HG03025 (cell line): ENCODE measurements at regions not wholly inside any gene's neighbourhood (a gene's known extent, or its start where the extent isn't known, plus 50 kb on each side); places are given as distances from the start of the nearest gene placed in this dataset.
"Not testable (repeated sequence)": the region's sequence is repeated elsewhere in the genome, so short reads cannot be mapped to it uniquely, and the experiment has no call there.

Experiments
- ATAC-seq: cut with Tn5 transposase; IDR thresholded peaks from one replicate; pipeline ENCODE4 v1.9.1; 2021; ENCODE audit warnings: mild to moderate bottlenecking, moderate library complexity; ENCODE audit not compliant: unreplicated experiment, low FRiP score

DNA sequence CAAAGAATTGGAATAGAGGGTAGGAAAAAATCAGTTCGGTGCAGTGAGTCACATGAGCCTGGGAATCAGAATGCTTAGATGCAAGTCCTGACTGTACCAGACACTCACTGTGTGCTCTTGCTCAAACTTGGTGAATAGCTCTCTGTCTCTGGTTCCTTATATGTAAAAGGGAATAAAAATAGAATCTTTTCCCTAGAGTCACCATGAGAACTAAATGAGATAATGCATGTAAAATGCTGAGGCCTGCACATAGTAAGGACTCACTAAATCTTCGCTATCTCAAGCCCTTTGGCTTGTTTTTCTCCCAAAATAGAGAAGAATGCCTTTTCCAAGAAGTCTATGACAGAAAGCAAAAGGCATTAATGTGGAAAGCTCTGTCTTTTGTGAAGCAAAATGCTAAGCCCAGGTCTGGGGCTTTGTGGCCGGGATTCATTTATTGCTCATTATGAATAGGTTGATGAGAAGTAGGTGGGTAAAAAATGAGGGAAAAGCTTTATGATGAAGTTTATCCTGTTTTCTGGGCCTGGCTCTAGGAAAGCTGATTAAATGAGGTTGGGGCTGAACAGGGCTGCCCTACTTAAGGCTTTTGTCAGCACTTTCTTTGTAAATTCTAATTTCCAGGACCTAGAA, 483.3 kb downstream of the DMAC1 start:
- ATAC-seq: no peak

DNA sequence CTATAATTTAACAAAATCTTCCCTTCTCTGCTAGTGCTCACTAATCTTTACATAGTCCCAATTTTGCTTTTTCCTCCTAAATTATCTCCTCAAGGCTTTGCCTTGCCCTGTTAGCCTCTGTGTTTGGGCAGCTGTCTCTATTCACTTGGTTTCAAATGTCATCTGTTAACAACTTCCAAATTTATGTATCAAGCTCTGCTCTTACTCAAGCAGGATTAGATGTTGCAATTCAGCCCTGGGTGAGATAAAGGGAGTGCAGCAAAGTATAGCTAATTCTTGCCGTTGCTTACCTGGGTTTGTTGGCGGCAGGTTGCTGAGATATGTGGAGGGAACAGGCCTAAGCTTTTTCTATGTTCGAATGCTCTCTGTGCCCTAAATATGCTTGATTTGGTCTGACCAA, 483.8 kb downstream of the DMAC1 start:
- no peak for ATAC-seq

DNA sequence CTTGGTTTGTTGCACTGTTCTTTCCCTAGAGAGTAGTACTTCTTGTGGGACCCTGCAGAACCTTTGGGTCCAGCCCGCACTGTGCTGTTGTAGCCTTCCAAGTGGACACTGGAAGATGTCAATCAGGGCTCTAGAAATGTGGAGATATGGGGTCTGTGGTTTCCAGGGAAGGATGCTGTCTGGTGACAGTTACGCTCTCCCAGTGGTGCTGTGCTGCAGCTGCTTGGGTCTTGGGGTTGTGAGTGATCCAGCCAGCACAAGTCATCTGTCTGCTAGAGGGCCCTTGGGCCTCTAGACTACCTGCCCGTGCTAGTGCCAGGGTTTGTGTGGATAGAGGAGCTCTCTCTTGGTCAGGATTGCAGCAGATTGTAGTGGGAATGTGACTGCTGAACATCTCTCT, 484.5 kb downstream of the DMAC1 start:
- ATAC-seq: no peak

DNA sequence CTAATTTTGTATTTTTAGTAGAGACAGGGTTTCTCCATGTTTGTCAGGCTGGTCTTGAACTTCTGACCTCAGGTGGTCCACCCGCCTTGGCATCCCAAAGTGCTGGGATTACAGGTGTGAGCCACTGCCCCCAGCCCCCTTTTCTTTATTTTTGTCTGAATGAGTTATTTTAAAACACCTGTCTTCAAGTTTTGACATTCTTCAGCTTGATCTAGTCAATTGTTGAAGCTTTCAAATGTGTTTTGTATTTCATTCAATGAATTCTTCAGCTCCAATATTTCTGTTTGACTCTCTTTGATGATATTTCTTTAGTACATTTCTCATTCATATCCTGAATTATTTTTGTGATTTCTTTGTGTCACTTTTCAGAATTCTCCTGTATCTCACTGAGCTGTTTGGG, 486.2 kb downstream of the DMAC1 start:
- ATAC-seq: no peak

DNA sequence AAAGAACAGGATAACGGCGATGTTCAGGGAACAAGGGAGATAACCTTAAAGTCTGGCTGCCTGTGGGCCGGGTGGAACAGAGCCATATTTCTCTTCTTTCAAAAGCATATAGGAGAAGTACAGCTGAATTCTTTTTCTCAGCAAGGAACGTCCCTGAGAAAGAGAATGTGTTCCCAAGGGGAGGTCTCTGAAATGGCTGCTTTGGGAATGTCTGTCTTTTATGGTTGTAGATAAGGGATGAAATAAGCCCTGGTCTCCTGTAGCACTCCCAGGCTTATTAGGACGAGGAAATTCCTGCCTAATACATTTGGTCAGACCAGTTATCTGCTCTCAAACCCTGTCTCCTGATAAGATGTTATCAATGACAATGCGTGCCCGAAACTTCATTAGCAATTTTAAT, 490.5 kb downstream of the DMAC1 start:
- not testable (repeated sequence) for ATAC-seq

DNA sequence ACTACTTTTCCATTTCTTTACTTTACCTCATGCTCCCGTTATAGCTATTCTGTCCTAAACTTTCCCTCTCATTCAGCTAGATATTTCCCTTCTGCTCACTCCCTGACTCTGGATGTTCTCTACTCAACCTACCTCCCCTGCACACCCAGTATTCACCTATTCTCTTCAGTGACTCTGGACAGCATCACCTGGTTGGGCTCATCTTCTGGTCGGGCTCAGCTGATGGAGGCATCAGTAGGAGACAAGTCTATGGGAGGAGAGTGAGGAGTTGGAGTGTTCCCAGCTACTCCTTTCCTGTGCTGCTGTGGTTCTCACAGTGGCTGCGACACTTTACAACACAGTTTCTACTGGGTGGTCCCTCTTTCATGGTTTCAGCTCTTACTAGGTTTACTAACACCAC, 493.9 kb downstream of the DMAC1 start:
- no peak for ATAC-seq

DNA sequence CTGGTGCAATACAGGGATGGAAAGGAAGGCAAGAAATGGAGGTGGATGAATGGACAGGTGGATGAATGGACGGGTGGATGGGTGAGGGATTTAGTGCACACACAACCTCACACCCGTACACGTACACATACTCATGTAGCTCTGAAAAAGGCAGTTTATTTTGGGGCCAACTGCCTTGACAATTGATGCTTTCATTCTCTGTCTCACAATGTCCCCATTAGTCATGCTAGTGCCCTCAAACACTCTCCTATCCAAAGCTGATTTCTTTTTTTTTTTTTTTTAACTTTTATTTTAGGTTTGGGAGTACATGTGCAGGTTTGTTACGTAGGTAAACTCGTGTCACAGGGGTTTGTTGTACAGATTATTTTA, 495.0 kb downstream of the DMAC1 start:
- no peak for ATAC-seq

DNA sequence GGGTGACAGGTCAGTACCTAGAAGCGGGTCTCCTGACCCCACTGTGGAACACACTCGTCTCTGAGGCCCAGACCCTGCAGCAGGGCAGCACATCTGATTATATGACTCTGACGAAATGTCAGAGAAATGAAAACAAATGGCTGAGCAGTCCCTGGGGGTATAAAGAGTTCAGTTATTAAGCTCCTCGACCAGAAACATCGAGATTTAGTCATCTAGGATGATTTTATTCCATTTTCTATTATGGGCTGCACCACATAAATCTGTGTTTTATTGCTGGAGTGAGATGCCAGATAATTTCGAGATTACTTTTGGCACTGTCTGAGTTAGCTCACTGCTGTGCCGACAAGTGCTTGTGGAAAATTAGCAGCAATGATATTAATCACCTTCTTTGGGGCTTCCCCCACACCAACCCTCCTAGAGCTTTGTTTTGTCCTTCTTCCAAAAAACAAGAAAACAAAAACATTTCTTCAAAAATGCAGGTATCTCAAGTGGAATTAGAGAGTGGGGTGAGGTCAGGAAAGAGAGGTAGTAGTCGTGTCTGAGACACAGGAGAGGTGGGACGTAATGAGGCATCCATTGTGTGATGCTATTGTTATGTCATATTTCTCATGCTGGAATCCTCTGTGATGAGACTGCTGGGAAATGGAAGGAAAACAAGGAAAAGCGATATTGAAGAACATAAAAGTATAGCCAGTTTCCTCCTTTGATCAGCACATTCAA, 495.5 kb downstream of the DMAC1 start:
- ATAC-seq: no peak

DNA sequence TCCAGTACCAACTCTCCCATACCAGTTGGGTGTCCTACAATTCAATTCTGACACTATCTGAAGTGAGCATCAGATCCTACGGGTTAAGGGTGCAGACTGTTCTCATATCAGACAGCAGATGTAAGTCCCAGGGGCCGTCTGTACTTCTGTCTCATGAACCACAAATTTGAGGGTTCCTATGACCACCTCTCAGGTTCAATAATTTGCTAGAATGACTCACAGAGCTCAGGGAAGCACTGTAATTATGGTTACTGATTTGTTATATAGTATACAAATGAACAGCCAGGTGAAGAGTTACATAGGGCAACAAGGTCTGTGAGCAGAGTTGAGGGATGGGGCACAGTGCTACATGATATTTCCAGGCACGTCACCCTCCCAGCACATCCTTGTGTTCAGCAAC, 499.1 kb downstream of the DMAC1 start:
- no peak for ATAC-seq

DNA sequence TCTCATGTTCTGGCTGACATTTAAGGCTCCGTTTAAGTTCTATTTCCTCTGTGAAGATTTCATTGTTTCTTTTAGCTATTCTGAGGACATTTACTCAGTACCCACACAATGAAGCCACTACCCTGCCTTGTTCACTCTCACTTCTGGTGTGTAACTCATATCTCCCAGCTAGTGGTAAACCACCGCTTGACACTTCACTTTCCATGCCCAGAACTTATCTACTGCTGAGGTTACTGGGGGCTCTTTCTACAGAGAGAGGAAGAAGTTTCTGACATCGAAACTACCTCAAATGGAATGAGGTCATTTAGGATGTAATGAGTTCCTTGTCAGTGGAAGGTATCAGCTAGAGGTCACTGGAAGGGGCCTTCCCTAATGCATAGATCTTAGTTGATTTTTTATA, 501.5 kb downstream of the DMAC1 start:
- ATAC-seq: peak; percentile 99

DNA sequence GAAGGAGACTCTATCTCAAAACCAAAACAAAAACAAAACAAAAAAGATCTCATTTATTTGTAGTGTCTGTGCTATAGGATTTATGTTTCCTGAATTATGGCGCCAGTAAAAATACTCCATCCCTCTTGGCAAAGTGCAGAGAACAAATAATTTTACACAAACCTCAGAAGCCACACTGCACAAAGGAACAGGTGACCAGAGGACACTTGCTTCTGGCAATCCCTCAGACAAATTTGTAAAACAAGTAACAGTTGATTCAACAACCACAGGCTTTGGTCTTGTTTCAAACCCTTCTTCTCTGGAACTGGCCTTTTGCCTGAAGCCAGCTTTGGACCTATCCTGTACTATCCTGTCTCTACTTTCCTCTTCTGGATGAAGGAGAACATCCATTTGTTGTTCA, 502.1 kb downstream of the DMAC1 start:
- ATAC-seq: peak; percentile 11

DNA sequence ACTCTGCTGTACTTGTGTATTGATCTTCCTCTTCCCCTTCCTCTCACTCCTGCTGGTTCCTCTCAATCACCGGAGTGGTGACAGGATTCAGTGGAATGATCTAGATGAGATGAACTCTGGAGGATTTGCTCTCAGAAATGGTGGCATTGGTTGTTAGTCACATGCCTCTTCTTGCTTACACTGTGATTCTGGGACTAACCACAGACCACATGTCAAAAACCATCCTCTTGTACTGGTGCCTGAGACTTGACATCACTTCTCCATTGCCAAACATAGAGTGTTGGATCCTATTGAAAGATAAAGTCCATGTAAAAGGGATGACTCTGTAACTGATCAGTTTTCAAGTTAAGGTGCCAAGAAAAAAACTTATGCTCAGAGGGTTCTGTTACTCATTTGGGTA, 506.5 kb downstream of the DMAC1 start:
- ATAC-seq: no peak

DNA sequence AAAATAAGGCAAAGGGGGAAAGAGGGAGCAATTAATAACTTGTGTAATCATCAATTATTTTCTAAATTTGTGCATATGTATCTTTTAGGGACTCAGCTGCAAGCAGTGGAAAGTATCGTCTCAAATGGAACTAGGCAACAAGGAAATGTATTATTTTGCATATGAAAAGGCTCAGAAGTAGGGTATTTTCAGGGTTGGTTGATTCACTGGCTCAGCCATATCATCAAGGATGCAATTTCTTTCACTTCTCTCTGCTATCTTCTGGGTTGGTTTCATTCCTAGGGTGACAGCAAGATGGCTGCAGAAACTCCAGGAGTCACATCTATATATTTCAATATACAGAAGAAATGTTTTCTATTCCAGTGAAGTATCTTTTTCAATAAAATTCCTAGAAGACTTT, 509.8 kb downstream of the DMAC1 start:
- no peak for ATAC-seq

DNA sequence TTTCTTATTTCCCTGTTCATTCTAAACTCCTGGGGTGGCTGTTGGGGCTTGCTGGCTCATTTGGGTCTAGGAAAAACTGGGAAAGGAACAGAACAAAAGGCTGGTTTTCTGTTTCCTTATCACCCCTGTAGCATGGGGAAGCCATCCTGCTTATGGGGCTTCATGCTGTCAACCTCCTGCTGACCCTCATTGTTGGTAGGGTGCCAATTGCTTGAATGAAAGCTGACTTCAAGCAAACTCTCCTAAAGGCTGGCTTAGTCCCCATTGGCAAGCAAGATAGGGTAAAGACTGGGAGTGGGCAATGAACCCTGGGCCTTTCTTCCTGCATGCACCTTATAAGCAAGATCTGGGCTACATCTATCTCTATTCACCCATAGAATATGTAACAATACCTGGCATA, 511.6 kb downstream of the DMAC1 start:
- no peak for ATAC-seq

DNA sequence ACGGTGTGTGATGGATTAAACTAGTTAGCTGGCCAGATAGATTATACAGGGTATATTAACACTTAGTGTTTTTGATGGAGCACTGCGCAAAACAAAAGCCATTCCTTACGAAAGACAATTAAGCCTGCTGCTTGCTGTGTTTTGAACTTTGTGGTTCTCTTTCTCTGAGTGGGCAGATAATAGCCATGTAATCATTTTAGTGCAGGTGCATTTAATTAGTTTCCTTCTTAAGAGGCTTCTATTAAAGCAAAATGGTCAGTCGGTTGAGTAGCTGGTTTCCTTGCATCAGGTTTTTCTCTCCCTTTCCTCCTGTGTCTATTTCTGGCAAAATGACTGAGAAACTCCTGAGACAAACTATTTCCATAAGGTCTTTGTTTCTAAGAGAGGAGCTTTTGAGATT, 512.5 kb downstream of the DMAC1 start:
- ATAC-seq: no peak

DNA sequence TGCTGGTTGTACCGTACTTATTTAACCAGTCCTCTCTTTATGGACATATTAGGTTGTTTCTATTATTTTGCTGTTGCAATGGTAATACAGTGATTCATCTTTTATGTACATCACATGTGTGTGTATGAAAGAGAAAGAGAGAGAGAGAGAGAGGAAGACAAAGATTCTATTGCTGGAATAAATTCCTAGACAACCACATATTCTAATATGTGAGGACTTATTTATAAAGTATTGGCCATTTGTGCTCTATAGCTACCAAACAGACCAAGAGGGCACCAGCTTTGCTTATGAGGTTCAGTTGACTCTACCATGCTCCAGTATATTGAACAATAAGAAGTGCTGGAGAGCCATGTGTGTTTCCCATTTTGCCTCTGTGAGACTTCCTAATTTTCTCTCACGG, 513.5 kb downstream of the DMAC1 start:
- ATAC-seq: no peak

DNA sequence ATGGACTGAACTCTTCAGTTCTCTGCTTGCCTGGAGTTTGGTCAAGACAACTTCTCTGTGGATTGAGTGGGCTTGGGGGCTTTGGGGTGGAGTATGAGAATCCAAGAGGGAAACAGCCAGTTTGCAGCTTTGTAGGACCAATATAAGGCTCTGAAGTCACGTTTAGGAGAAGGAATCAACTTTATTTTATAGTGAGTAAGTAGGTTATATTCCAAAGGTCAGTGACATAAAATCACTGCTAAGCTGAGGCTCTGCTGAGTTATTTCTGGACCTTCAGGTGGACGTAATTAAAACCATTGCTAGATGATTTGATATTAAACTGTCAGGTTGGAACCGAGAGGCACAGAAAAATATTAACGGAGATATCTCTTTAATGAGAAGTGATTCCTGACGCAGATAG, 514.4 kb downstream of the DMAC1 start:
- ATAC-seq: no peak

DNA sequence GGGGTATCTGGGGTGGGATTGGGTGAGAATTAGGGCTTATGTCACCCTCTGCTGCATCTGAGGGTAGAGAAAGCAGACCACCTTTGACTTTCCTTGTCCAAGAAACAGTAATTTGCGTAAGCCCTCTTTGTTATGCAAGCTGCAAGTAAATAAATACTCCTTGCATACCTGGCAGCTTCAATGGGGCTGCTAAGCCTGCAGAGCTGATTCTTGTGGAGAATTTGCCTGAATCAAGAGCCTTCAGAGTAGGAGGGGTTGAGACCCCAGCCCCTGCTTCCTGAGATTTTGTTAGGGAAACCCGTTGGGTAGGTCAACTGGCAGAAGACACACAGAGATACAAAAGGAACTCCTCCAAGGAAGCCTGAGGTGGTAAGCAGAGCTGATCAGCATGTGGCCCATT, 515.1 kb downstream of the DMAC1 start:
- no peak for ATAC-seq

DNA sequence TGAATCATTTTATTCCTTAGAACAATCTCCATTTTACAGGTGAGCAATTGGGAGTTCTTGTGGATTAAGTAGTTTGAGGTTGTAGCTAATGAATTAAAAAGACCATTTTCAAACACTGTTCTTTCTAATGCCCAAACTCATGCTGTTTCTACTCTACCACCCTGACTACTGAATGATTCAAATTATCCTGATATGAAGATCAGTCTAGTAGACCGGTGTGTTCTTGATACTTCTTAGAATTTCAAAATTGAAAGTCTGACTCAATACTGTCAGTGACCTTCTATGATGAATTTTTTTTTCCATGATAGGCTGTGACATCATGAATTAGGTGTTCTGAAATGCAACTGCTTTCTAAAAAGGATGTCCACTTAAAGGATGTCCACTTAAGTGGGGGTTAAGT, 515.5 kb downstream of the DMAC1 start:
- ATAC-seq: no peak

DNA sequence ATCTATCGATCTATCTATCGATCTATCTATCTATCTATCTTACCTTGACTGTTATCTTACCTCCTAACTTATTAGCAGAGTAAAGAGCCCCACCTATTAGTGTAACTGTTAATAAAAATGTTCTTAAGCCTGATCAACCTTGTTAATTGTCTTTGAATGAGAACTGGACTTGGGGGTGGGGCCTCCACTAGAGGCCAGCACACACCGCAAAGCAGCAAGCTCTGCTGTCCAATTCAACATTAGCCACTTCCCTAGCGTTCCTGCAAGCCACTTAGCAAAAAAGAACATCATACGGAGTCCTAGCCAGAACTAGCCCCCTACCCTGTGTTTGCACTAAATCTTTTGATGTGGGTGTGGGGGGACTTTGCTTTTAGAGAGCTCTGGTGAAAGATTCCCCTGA, 515.8 kb downstream of the KDM4C start:
- no peak for ATAC-seq

DNA sequence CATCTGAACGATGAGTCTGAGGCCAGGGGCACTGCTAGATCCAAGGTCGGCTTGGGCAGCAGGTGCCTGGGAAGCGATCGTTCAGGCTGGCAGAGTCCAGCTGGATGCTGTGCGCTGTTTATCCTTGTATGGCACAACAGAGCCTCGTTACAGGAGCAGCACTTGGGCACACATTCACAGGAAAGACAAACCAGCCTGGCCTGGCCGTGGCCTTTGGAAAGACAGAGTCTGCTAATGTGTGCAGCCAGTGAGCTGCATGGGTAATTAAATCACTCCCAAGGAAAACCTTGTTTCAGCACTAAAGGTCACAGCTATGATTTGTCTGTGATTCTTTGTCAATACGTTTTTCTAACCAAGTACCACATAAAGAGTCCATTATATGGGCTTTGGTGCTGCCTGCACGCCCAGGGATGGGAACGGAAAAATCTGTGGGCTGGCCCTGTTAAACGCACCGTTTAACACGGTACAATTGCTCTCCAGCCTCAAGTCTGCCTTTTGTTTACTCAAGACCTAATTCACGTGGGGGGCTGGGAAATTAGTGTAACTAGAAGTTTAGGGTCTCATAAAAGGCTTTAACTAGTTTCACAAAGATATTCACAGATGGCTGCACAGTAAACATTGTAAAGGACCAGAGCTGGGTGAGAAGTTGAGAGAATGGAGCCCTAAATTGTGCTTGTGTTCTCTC, 509.3 kb downstream of the KDM4C start:
- no peak for ATAC-seq

DNA sequence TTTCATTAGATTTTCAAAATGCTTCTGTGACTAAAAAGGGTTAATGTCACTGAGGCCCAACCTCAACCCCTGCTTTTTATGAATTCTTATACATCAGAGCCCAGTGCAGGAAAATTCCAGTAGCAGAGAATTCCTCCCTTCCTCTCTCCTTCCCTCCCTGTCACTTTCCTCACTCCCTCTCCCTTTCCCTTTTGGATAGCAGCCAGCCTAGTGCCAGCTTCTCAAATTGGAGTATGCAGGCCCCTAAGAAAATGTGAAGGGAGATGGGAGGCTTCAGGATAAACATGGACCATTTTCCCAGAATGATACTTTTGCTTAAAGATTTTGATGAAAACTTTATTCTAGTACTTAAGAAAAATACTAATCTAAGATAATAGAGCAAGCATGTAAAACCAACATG, 507.4 kb downstream of the KDM4C start:
- ATAC-seq: no peak
